H1 (cell line): ENCODE measurements at regions not wholly inside any gene's neighbourhood (a gene's known extent, or its start where the extent isn't known, plus 50 kb on each side); places are given as distances from the start of the nearest gene placed in this dataset.

ENCODE experiments used
- CTCF ChIA-PET: fragments of 300-600 bp; sonication (Branson Sonifier 250); formaldehyde crosslinking; loops from one replicate; lab custom pipeline; 2021; ENCODE audit not compliant: partially characterized antibody; lab: Charles Lee
- POLR2A ChIA-PET: fragments of 300-600 bp; sonication (Branson Sonifier 250); formaldehyde crosslinking; loops from one replicate; lab custom pipeline; 2021; ENCODE audit warnings: inconsistent platforms; ENCODE audit not compliant: partially characterized antibody; lab: Charles Lee
- DNase-seq, 2 experiments: peaks; one replicate each; pipeline versions ENCODE4 v3.0.0 to v3.0.0-alpha.2; 2010 to 2022; ENCODE audit warnings: low spot score in 2 of 2, low read depth in 1 of 2, mixed read lengths in 1 of 2
- FAIRE-seq: peaks from 2 replicates; lab custom pipeline; 2011; peaks lifted over from hg19 to GRCh38; lab: Jason Lieb, UNC
- H2AFZ ChIP-seq: 2 replicates; pipeline ENCODE4 v1.8.1; 2012; ENCODE audit warnings: low read length, inconsistent platforms
- H2AK5ac ChIP-seq: 2 replicates; pipeline ENCODE4 v1.6.1; 2013; ENCODE audit warnings: low read depth, low read length
- H2BK120ac ChIP-seq: replicated peaks from 2 replicates; pipeline ENCODE3; 2013; ENCODE audit warnings: low read depth, low read length, inconsistent platforms
- H2BK12ac ChIP-seq: 2 replicates; pipeline ENCODE4 v1.6.1; 2013; ENCODE audit warnings: low read depth, low read length
- H2BK15ac ChIP-seq: 2 replicates; pipeline ENCODE4 v1.6.1; 2013; ENCODE audit warnings: low read length
- H2BK20ac ChIP-seq: 2 replicates; pipeline ENCODE4 v1.6.1; 2013; ENCODE audit warnings: low read length
- H2BK5ac ChIP-seq: 2 replicates; pipeline ENCODE4 v1.6.1; 2013; ENCODE audit warnings: low read depth, low read length
- H3K14ac ChIP-seq: 2 replicates; pipeline ENCODE4 v1.6.1; 2013; ENCODE audit warnings: inconsistent platforms; ENCODE audit not compliant: insufficient read length
- H3K18ac ChIP-seq: 2 replicates; pipeline ENCODE4 v1.6.1; 2013; ENCODE audit warnings: low read length; ENCODE audit errors: extremely low read depth
- H3K23ac ChIP-seq: 2 replicates; pipeline ENCODE4 v1.6.1; 2013; ENCODE audit warnings: inconsistent platforms; ENCODE audit not compliant: insufficient read length
- H3K23me2 ChIP-seq: 2 replicates; pipeline ENCODE4 v1.6.1; 2013; ENCODE audit warnings: low read depth, low read length
- H3K27ac ChIP-seq: 2 replicates; pipeline ENCODE4 v1.6.1; 2011; ENCODE audit warnings: low read depth, low read length, inconsistent platforms
- H3K27me3 ChIP-seq, 4 experiments: replicated peaks in 1 of 4; 1 replicate in 1 of 4; 2 replicates in 3 of 4; pipeline versions ENCODE4 v1.6.1 to v1.8.1; 2011 to 2013; ENCODE audit warnings: low read length in 3 of 4, mild to moderate bottlenecking in 3 of 4, inconsistent platforms in 2 of 4, mixed read lengths in 2 of 4, moderate library complexity in 1 of 4; ENCODE audit not compliant: control insufficient read depth in 3 of 4, insufficient read depth in 3 of 4; ENCODE audit errors: extremely low read depth in 1 of 4
- H3K36me3 ChIP-seq, 4 experiments: 2 replicates each; pipeline versions ENCODE4 v1.6.1 to v1.8.1; 2011 to 2013; ENCODE audit warnings: mild to moderate bottlenecking in 4 of 4, low read length in 3 of 4, moderate library complexity in 2 of 4, control low read depth in 1 of 4, inconsistent platforms in 1 of 4; ENCODE audit not compliant: insufficient read depth in 4 of 4, control insufficient read depth in 2 of 4
- H3K4ac ChIP-seq: replicated peaks from 2 replicates; pipeline ENCODE3; 2013; ENCODE audit warnings: low read length, low read depth, mixed read lengths, inconsistent platforms; ENCODE audit not compliant: insufficient read length
- H3K4me1 ChIP-seq, 4 experiments: replicated peaks in 1 of 4; 1 replicate in 1 of 4; 2 replicates in 3 of 4; pipeline versions ENCODE4 v1.6.1 to v1.8.1; 2011 to 2013; ENCODE audit warnings: low read length in 3 of 4, inconsistent platforms in 2 of 4, mixed read lengths in 1 of 4; ENCODE audit not compliant: insufficient read depth in 4 of 4, control insufficient read depth in 3 of 4
- H3K4me2 ChIP-seq, 2 experiments: 2 replicates each; pipeline versions ENCODE4 v1.6.1 to v1.8.1; 2011 to 2013; ENCODE audit warnings: low read depth in 2 of 2, low read length in 2 of 2, control low read depth in 1 of 2, inconsistent platforms in 1 of 2, mild to moderate bottlenecking in 1 of 2; ENCODE audit not compliant: insufficient read depth in 1 of 2
- H3K4me3 ChIP-seq, 4 experiments: fragments of 200-600, 300-600 bp in 1 of 4; sonication (generic), shearing (Covaris generic), sonication (Bioruptor Twin) in 1 of 4; 2 replicates each; pipeline versions ENCODE4 v1.5.1 to v1.8.1; 2011 to 2016; ENCODE audit warnings: low read length in 4 of 4, low read depth in 3 of 4, control low read depth in 2 of 4, inconsistent platforms in 2 of 4, mild to moderate bottlenecking in 2 of 4, mixed read lengths in 1 of 4, moderate library complexity in 1 of 4; ENCODE audit not compliant: insufficient read depth in 2 of 4; ENCODE audit errors: extremely low read depth in 1 of 4
- H3K56ac ChIP-seq: replicated peaks from 2 replicates; pipeline ENCODE3; 2013; ENCODE audit warnings: low read depth, mild to moderate bottlenecking, mixed read lengths, low read length, inconsistent platforms; ENCODE audit not compliant: insufficient read length
- H3K79me1 ChIP-seq: 2 replicates; pipeline ENCODE4 v1.6.1; 2013; ENCODE audit warnings: low read depth, low read length, control low read depth
- H3K79me2 ChIP-seq, 2 experiments: 2 replicates each; pipeline versions ENCODE4 v1.6.1 to v1.8.1; 2012 to 2013; ENCODE audit warnings: low read length in 2 of 2, mild to moderate bottlenecking in 2 of 2, inconsistent platforms in 1 of 2; ENCODE audit not compliant: insufficient read depth in 2 of 2, control insufficient read depth in 1 of 2
- H3K9ac ChIP-seq, 4 experiments: replicated peaks in 1 of 4; 1 replicate in 1 of 4; 2 replicates in 3 of 4; pipeline versions ENCODE4 v1.6.1 to v1.8.1; 2011 to 2013; ENCODE audit warnings: low read depth in 3 of 4, low read length in 3 of 4, control low read depth in 2 of 4, mild to moderate bottlenecking in 2 of 4, moderate library complexity in 2 of 4, inconsistent platforms in 1 of 4; ENCODE audit errors: extremely low read depth in 1 of 4
- H3K9me3 ChIP-seq, 2 experiments: 2 replicates each; pipeline versions ENCODE4 v1.6.1 to v1.8.1; 2012 to 2013; ENCODE audit warnings: mild to moderate bottlenecking in 2 of 2, moderate library complexity in 2 of 2, control low read depth in 1 of 2, inconsistent platforms in 1 of 2, low read depth in 1 of 2, low read length in 1 of 2, mixed read lengths in 1 of 2; ENCODE audit not compliant: insufficient read depth in 2 of 2
- H4K20me1 ChIP-seq, 2 experiments: replicated peaks in 1 of 2; 2 replicates each; pipeline versions ENCODE3 to v1.8.1; 2011 to 2013; ENCODE audit warnings: inconsistent platforms in 2 of 2, low read length in 2 of 2, mild to moderate bottlenecking in 1 of 2; ENCODE audit not compliant: insufficient read depth in 2 of 2, control insufficient read depth in 1 of 2
- H4K5ac ChIP-seq: 2 replicates; pipeline ENCODE4 v1.6.1; 2013; ENCODE audit warnings: low read length, low read depth, mixed read lengths, inconsistent platforms; ENCODE audit not compliant: insufficient read length
- H4K8ac ChIP-seq: 2 replicates; pipeline ENCODE4 v1.8.0; 2013; ENCODE audit warnings: mild to moderate bottlenecking, moderate library complexity, low read length, inconsistent platforms; ENCODE audit not compliant: insufficient read depth; ENCODE audit errors: extremely low read depth
- H4K91ac ChIP-seq: replicated peaks from 2 replicates; pipeline ENCODE3; 2013; ENCODE audit warnings: low read length, mixed read lengths, inconsistent platforms; ENCODE audit not compliant: insufficient read length
- BCL11A ChIP-seq, 2 experiments: IDR thresholded peaks; one replicate each; pipeline ENCODE4 v1.6.1; 2011; ENCODE audit warnings: low read depth in 2 of 2, low read length in 2 of 2, mild to moderate bottlenecking in 2 of 2
- NRF1 ChIP-seq: IDR thresholded peaks from 2 replicates; pipeline ENCODE4 v1.6.1; 2011; ENCODE audit warnings: mild to moderate bottlenecking, low read depth, low read length, improper control_type of control experiment
- WGBS, 2 experiments: shearing (Covaris generic) in 1 of 2; methylation state at CpG; one replicate each; pipeline versions ENCODE4 v1.1.6 to v1.1.7; 2013 to 2015; ENCODE audit warnings: low lambda C conversion rate in 2 of 2, mixed read lengths in 2 of 2, inconsistent platforms in 1 of 2, low coverage in 1 of 2, missing lambda C conversion rate in 1 of 2; ENCODE audit not compliant: insufficient replicate concordance in 2 of 2, insufficient coverage in 1 of 2, insufficient read length in 1 of 2; ENCODE audit errors: extremely low coverage in 1 of 2, missing lambda C conversion rate in 1 of 2; 5-methylcytosine and 5-hydroxymethylcytosine counted together

DNA sequence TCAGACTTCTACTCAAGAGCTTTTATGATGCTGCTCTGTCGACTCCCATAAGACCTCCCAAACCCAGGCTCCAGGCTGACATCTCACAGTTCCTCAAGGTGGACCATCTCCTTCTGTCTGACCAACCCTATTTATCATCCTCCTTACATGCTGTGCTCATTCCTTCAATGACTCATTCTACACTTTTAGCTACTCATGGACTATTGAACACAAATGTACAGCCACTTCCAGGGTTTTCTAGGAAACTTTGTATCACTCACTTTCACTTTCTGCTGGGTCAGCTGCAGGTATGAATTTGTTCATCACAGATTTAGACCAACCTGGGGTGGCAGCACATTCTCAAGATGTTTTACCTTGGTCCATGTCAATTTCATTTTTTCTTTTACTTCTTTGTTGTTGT lies 162.4 kb upstream of the FAM20A start:
- H2BK20ac ChIP-seq, result 0 out of 2 replicates have a peak overlapping the region, but pooled peaks have one; percentile 43
- H3K27ac ChIP-seq, result no peak overlapping the region
- H2AFZ ChIP-seq, result no peak overlapping the region
- H3K4me3 ChIP-seq, result no peak overlapping the region
- no peak overlapping the region for H2AK5ac ChIP-seq
- no peak overlapping the region for H4K91ac ChIP-seq
- CTCF ChIA-PET, result interaction anchor here (0.5 to 2.9 kb wide), 6 partner anchors 9 to 298 kb away, joined by 3 to 14 read pairs (median 4); no protein-coding TSS in a partner anchor
- no peak overlapping the region for H4K8ac ChIP-seq
- no peak overlapping the region for H3K4me2 ChIP-seq
- H3K4ac ChIP-seq, result no peak overlapping the region
- no peak overlapping the region for H3K9ac ChIP-seq
- DNase-seq (no peak), FAIRE-seq (no peak)
- H3K79me2 ChIP-seq, result no peaks in the 10 kb centered on the region
- H2BK12ac ChIP-seq, result no peak overlapping the region
- H3K4me1 ChIP-seq, result peaks cover 2 to 7% (median 5%) of the 10 kb centered on the region in 4 experiments; a peak in 5 of 7 replicates
- H2BK120ac ChIP-seq, result no peak overlapping the region
- H3K9me3 ChIP-seq, result no peaks in the 10 kb centered on the region
- no peak overlapping the region for H2BK15ac ChIP-seq
- H4K5ac ChIP-seq, result no peak overlapping the region
- H3K56ac ChIP-seq, result no peak overlapping the region
- H2BK5ac ChIP-seq, result no peak overlapping the region
- 100% methylated on average over 1 of the region's 1 CpG; no CpG with 5 or more reads in 1 of the 2 experiments for WGBS, 2 experiments
- H3K36me3 ChIP-seq, result no peaks in the 10 kb centered on the region
- no peaks in the 10 kb centered on the region for H4K20me1 ChIP-seq
- no peak overlapping the region for H3K18ac ChIP-seq
- H3K23me2 ChIP-seq, result no peaks in the 10 kb centered on the region
- no peaks in the 10 kb centered on the region for H3K27me3 ChIP-seq
- H3K79me1 ChIP-seq, result no peaks in the 10 kb centered on the region
- POLR2A ChIA-PET, result no interaction called here
- H3K23ac ChIP-seq, result no peak overlapping the region
- no peak overlapping the region for H3K14ac ChIP-seq
- TF ChIP-seq NRF1, result no peak
- TF ChIP-seq BCL11A (IDR thresholded peaks at IDR 0.05; ENCODE audit: low read depth in 2 of 2, low read length in 2 of 2), result no peak
